ENCODE measurements at regions not wholly inside any gene's neighbourhood (a gene's known extent, or its start where the extent isn't known, plus 50 kb on each side); places are given as distances from the start of the nearest gene placed in this dataset.

GRCh38 chr15:70147778-70148177 lies 50.1 kb upstream of the TLE3 start:
- TF ChIP-seq TAF1 (IDR thresholded peaks at IDR 0.05; ENCODE audit: low read depth) (no peak), EP300 (IDR thresholded peaks at IDR 0.05; ENCODE audit: borderline replicate concordance) (no peak), CREB1 (IDR thresholded peaks at IDR 0.05; ENCODE audit: low read depth) (no peak), FOXM1 (IDR thresholded peaks at IDR 0.05; ENCODE audit: borderline replicate concordance, low read depth) (no peak), CEBPB (IDR thresholded peaks at IDR 0.05) (no peak), MAX (IDR thresholded peaks at IDR 0.05) (no peak), TEAD4 (IDR thresholded peaks at IDR 0.05) (no peak), RAD21 (IDR thresholded peaks at IDR 0.05; ENCODE audit: low read depth) (no peak), TCF12 (IDR thresholded peaks at IDR 0.05; ENCODE audit: low read depth) (no peak), EGR1 (IDR thresholded peaks at IDR 0.05) (no peak), USF1 (IDR thresholded peaks at IDR 0.05) (no peak), YY1 (IDR thresholded peaks at IDR 0.05; ENCODE audit: low read depth) (no peak), REST (IDR thresholded peaks at IDR 0.05; ENCODE audit: low read depth) (no peak), NFIC (IDR thresholded peaks at IDR 0.05) (no peak)

Measured in Ishikawa (cell line).